ENCODE measurements at regions not wholly inside any gene's neighbourhood (a gene's known extent, or its start where the extent isn't known, plus 50 kb on each side); places are given as distances from the start of the nearest gene placed in this dataset.

DNA sequence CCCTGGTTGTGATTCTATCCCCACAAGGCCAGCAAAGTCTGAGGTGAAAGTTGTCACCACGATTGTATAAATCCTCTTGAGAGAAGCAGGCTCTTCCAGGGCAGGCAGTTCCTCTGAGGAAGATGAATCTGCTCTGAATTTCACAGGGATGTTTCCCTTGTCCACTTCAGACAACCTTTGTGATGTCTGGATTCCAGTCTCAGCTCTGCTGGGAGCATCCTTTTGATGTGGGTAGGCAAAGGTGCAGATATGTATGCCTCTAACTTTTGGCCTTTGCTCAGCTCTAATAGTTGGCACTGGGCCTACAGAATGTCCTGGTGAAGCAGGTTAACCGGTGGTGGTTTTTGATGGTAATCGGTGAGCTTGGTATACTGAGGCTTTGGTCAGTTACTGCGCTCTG lies 50.6 kb upstream of the WDR1 start:
- DNase-seq (ENCODE audit: low spot score), result no peak
- intact Hi-C loops (cut with DNase I), result loop anchor here in 1 of 2 donors (10.0 kb wide), 1 partner anchor 238 kb away; no protein-coding TSS in a partner anchor
